ENCODE measurements at regions not wholly inside any gene's neighbourhood (a gene's known extent, or its start where the extent isn't known, plus 50 kb on each side); places are given as distances from the start of the nearest gene placed in this dataset.

- TF ChIP-seq, protein P1, sequence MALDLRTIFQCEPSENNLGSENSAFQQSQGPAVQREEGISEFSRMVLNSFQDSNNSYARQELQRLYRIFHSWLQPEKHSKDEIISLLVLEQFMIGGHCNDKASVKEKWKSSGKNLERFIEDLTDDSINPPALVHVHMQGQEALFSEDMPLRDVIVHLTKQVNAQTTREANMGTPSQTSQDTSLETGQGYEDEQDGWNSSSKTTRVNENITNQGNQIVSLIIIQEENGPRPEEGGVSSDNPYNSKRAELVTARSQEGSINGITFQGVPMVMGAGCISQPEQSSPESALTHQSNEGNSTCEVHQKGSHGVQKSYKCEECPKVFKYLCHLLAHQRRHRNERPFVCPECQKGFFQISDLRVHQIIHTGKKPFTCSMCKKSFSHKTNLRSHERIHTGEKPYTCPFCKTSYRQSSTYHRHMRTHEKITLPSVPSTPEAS (tag by site-specific recombination; IDR thresholded peaks at IDR 0.05) = no peak
- no peak for TF ChIP-seq ZNF18 (tag by site-specific recombination; IDR thresholded peaks at IDR 0.05)
- TF ChIP-seq PRDM1 (tag by site-specific recombination; IDR thresholded peaks at IDR 0.05) = no peak
- TF ChIP-seq ZIC2 (tag by site-specific recombination; IDR thresholded peaks at IDR 0.05) = no peak
- TF ChIP-seq ZNF211 (tag by site-specific recombination; IDR thresholded peaks at IDR 0.05; ENCODE audit: low read depth) = no peak
- TF ChIP-seq ZSCAN23 (tag by site-specific recombination; IDR thresholded peaks at IDR 0.05) = no peak
- no peak for TF ChIP-seq ZNF274 (IDR thresholded peaks at IDR 0.05; ENCODE audit: low read length)
- no peak for TF ChIP-seq ZNF274 (tag by site-specific recombination; IDR thresholded peaks at IDR 0.05; ENCODE audit: borderline replicate concordance)
These were observed 225.1 kb upstream of the KLHL29 start (continued) for GRCh38 chr2:23159746-23160405.

GRCh38 chr2:23164173-23164572, 220.8 kb upstream of the KLHL29 start:
- H3K36me3 ChIP-seq (ENCODE audit: control insufficient read depth in 2 of 2, insufficient read depth in 1 of 2, low read length in 2 of 2) = no peaks in the 10 kb centered on the region
- POLR2A ChIA-PET = no interaction called here
- TF ChIP-seq ZNF18 (tag by site-specific recombination; IDR thresholded peaks at IDR 0.05) = no peak
- no peak for TF ChIP-seq ZNF600 (tag by site-specific recombination; IDR thresholded peaks at IDR 0.05)
- H3K27ac ChIP-seq (ENCODE audit: extremely low read depth, low read depth, low read length) = no peak overlapping the region
- no peaks in the 10 kb centered on the region for H3K4me1 ChIP-seq (ENCODE audit: control insufficient read depth, insufficient read depth, low read length)
- no peak overlapping the region for H3K4me3 ChIP-seq (ENCODE audit: low read depth, low read length)
- H3K9me3 ChIP-seq (ENCODE audit: control insufficient read depth, insufficient read depth, low read depth, low read length) = no peaks in the 10 kb centered on the region
- CTCF ChIA-PET = no interaction called here

DNA sequence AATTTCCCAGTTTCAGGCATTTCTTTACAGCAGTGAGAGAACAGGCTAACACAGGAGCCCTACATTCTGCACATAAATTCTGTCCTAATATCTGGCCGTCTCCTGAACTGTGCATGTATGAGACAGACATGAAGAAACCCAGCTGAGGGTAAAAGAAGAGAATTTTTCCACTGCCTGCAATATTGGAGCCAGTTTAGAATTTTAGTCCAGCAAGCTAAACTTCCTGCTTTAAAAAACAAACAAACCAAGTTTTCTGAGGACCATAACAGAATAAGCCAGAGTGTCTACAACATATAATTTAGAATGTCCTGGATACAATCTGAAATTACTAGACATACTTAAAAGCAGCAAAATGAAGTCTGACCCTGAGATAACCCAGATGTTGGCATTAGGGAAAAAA, 215.1 kb upstream of the KLHL29 start:
- POLR2A ChIA-PET = no interaction called here
- H3K27ac ChIP-seq (ENCODE audit: extremely low read depth, low read depth, low read length) = no peak overlapping the region
- CTCF ChIA-PET = interaction anchor here (0.7 kb wide), 1 partner anchor 13 kb away, joined by 3 read pairs; no protein-coding TSS in a partner anchor
- H3K36me3 ChIP-seq (ENCODE audit: control insufficient read depth in 2 of 2, insufficient read depth in 1 of 2, low read length in 2 of 2) = no peaks in the 10 kb centered on the region
- H3K9me3 ChIP-seq (ENCODE audit: control insufficient read depth, insufficient read depth, low read depth, low read length) = no peaks in the 10 kb centered on the region
- no peak overlapping the region for H3K4me3 ChIP-seq (ENCODE audit: low read depth, low read length)
- H3K4me1 ChIP-seq (ENCODE audit: control insufficient read depth, insufficient read depth, low read length) = no peaks in the 10 kb centered on the region
- TF ChIP-seq ZNF48 (tag by site-specific recombination; IDR thresholded peaks at IDR 0.05) (no peak), ZNF433 (tag by site-specific recombination; IDR thresholded peaks at IDR 0.05; ENCODE audit: low read depth) (no peak), MYNN (tag by site-specific recombination; IDR thresholded peaks at IDR 0.05; ENCODE audit: borderline replicate concordance) (no peak), ZNF629 (tag by site-specific recombination; IDR thresholded peaks at IDR 0.05) (no peak), ZBTB11 (tag by site-specific recombination; conservative IDR thresholded peaks at IDR 0.05; ENCODE audit: low read depth) (no peak), ZNF623 (tag by site-specific recombination; IDR thresholded peaks at IDR 0.05) (no peak), ZNF155 (tag by site-specific recombination; IDR thresholded peaks at IDR 0.05) (no peak), SETDB1 (IDR thresholded peaks at IDR 0.05; ENCODE audit: insufficient read length, low read length) (no peak), ZNF274 (IDR thresholded peaks at IDR 0.05; ENCODE audit: low read length) (no peak), ZNF274 (tag by site-specific recombination; IDR thresholded peaks at IDR 0.05; ENCODE audit: borderline replicate concordance) (no peak), ZNF426 (tag by site-specific recombination; IDR thresholded peaks at IDR 0.05) (no peak), OVOL3 (tag by site-specific recombination; IDR thresholded peaks at IDR 0.05) (no peak), ZNF184 (tag by site-specific recombination; IDR thresholded peaks at IDR 0.05) (no peak)

All from HEK293 (cell line).